NT2/D1 (cell line): ENCODE measurements at regions not wholly inside any gene's neighbourhood (a gene's known extent, or its start where the extent isn't known, plus 50 kb on each side); places are given as distances from the start of the nearest gene placed in this dataset.

Experiments used
- DNase-seq: peaks from one replicate; pipeline ENCODE4 v3.0.0-alpha.2; 2011; ENCODE audit warnings: low read depth, low spot score
- H3K27me3 ChIP-seq: 2 replicates; pipeline ENCODE4 v1.6.0; 2011; ENCODE audit warnings: mild to moderate bottlenecking; ENCODE audit not compliant: insufficient read length, insufficient read depth
- H3K36me3 ChIP-seq: 2 replicates; pipeline ENCODE4 v1.6.1; 2011; ENCODE audit warnings: mild to moderate bottlenecking, low read length, mixed read lengths; ENCODE audit not compliant: insufficient read depth, insufficient read length
- H3K4me1 ChIP-seq: 2 replicates; pipeline ENCODE4 v1.5.1; 2011; ENCODE audit not compliant: insufficient read depth, insufficient read length
- H3K4me3 ChIP-seq: 2 replicates; pipeline ENCODE4 v1.5.1; 2011; ENCODE audit warnings: low read depth; ENCODE audit not compliant: insufficient read length
- H3K9ac ChIP-seq: 2 replicates; pipeline ENCODE4 v1.6.0; 2011; ENCODE audit warnings: low read depth; ENCODE audit not compliant: insufficient read length
- H3K9me3 ChIP-seq: 2 replicates; pipeline ENCODE4 v1.5.1; 2011; ENCODE audit warnings: mild to moderate bottlenecking, low read length; ENCODE audit not compliant: insufficient read depth
- SUZ12 ChIP-seq: IDR thresholded peaks from 2 replicates; pipeline ENCODE4 v1.6.1; 2011; ENCODE audit not compliant: insufficient read length, insufficient read depth; ENCODE audit errors: extremely low read depth
- YY1 ChIP-seq: IDR thresholded peaks from 2 replicates; pipeline ENCODE4 v1.6.1; 2011; ENCODE audit not compliant: insufficient read length, insufficient read depth
- ZNF274 ChIP-seq: IDR thresholded peaks from 2 replicates; pipeline ENCODE4 v1.6.1; 2011; ENCODE audit warnings: mild to moderate bottlenecking, low read depth, low read length

DNA sequence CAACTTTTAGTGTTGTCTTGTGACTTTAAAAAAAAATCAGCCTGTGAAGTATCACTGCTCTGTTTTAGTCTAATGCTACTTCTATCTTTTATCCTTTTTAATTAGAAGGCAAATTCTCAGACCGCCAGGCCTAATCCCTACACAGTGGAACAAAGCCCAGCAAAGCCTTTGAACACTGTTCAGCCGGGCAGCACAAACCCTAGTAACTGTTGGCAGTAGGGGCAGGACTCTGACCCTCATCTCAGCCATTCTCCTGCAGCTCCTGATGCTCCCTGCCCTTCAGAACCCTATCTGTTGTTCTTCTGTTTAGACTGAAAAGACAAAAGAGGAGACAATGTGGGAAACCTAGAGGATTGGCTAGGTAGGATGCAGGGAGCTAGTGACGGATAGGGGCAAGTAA lies 78.0 kb upstream of the OTX2 start:
- no peaks in the 10 kb centered on the region for H3K4me1 ChIP-seq
- no peak overlapping the region for H3K9ac ChIP-seq
- no peaks in the 10 kb centered on the region for H3K27me3 ChIP-seq
- no peak for DNase-seq
- no peaks in the 10 kb centered on the region for H3K9me3 ChIP-seq
- no peak overlapping the region for H3K4me3 ChIP-seq
- no peaks in the 10 kb centered on the region for H3K36me3 ChIP-seq
- TF ChIP-seq SUZ12 (no peak), YY1 (no peak), ZNF274 (no peak)

DNA sequence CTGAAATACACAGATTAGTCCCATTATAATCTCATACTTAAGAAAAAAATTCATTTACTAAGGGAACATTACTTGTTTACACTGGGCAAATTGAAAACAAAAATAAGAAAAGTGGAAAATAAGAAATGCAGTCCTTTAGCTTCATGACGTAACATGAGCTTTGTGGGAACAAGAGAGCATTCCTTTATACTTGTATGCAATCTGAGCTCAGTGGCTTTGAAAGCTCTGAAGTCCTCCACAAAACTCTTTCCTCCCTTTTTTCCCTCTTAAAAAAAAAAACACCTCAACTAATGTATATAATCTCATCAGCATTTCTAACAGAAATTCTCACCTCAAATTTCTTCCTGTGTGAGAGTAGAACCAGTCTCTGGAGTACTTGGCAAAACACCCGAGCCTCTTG lies 76.9 kb upstream of the OTX2 start:
- Histone ChIP-seq H3K4me1 (no peaks in the 10 kb centered on the region), H3K36me3 (no peaks in the 10 kb centered on the region), H3K9ac (no peak overlapping the region), H3K9me3 (no peaks in the 10 kb centered on the region), H3K4me3 (no peak overlapping the region), H3K27me3 (no peaks in the 10 kb centered on the region)
- TF ChIP-seq YY1 (no peak), ZNF274 (no peak), SUZ12 (no peak)
- DNase-seq, result no peak

DNA sequence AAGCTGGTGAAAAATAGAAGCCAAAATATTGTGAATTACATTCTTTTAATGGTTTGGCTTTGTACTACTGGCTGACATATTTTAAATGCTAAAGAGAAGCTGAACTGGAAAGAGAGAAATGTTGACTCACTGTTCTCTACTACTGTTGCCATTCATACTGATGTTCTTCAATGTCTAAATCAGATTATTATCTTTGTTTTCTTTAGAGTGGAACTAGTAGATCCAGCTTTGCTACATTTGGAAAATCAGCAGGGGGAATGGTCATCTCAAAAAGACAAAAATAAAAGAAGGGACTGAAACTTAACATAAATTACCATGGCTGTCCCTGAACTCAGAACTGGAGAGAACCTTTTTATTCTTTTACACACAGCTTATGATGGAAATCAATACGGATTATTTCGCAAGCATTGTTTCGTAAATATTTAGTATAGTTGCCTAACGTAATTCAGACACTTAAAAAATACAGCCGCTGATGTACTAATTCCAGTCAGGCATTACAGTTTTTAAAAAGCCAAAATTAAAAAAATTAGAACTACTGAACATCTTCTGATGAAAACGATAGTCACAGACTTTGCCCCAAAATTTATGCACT lies 76.3 kb upstream of the OTX2 start:
- no peak for DNase-seq
- Histone ChIP-seq H3K36me3 (no peaks in the 10 kb centered on the region), H3K9ac (no peak overlapping the region), H3K27me3 (no peaks in the 10 kb centered on the region), H3K4me3 (no peak overlapping the region), H3K4me1 (no peaks in the 10 kb centered on the region), H3K9me3 (no peaks in the 10 kb centered on the region)
- no peak for TF ChIP-seq SUZ12
- no peak for TF ChIP-seq YY1
- TF ChIP-seq ZNF274, result no peak

DNA sequence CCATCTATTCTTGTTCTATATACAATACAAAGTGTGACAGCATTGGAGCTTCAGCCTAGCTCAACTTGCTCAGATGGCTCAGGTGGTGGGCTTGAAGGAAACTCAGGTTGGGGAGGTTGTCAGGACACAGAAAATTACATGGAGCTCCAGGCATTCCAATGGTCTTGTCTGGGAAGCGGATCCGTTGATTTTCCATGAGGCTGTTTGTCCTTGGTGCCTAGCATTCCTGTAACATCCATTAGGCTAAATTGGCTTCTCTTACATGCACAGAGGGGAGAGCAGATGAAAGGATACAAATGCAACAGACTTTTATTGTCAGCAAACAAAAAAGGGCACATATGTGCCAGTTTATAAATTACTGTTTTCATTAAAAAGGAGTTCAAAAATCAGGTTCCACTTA lies 75.5 kb upstream of the OTX2 start:
- H3K9me3 ChIP-seq, result no peaks in the 10 kb centered on the region
- H3K9ac ChIP-seq, result no peak overlapping the region
- no peaks in the 10 kb centered on the region for H3K27me3 ChIP-seq
- no peak for TF ChIP-seq YY1
- no peak for TF ChIP-seq ZNF274
- no peak for TF ChIP-seq SUZ12
- no peak overlapping the region for H3K4me3 ChIP-seq
- H3K36me3 ChIP-seq, result no peaks in the 10 kb centered on the region
- no peak for DNase-seq
- no peaks in the 10 kb centered on the region for H3K4me1 ChIP-seq

DNA sequence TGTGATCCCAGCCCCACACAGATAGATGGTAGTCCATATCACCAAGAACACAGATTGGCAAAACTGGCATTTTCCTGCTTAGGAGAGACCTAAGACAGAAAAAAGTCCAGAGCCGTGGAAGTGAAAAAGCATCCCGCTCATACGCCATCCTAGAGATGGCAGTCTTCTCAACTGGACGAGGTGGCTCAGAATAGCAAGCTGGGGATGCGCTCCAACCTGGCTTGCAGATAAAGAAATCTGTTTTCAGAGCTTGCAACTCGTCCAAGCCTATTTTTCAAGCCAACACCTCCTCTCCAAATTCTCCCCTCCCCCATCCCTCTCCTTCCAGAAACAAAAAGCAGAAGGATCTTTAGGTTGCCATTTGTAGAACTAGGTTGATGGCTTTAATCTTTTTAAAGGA lies 74.3 kb upstream of the OTX2 start:
- DNase-seq, result no peak

DNA sequence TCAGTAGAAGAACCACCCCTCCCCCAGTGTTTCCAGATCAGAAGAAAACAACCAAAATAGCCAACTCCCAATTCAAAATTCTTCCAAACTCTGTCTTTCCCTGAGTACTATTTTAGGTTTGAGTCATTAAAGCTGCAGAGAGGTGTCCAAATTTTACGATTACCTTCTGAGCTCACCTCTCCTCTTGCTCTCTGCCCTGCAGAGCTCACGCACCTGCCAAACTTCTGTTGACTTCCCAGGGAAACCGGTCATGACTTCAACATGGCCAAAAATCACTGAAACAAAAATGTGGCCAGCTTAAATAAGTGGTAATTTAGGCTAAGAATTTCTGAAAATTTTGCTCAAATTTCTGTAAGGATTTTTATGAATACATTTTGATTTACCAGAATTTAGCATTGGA lies 70.9 kb upstream of the OTX2 start:
- no peaks in the 10 kb centered on the region for H3K9me3 ChIP-seq
- TF ChIP-seq ZNF274 (no peak), YY1 (no peak), SUZ12 (no peak)
- no peak for DNase-seq

More for the DNA sequence above, 74.3 kb upstream of the OTX2 start:
- Histone ChIP-seq H3K4me3 (no peak overlapping the region), H3K4me1 (no peaks in the 10 kb centered on the region), H3K27me3 (no peaks in the 10 kb centered on the region), H3K9ac (no peak overlapping the region), H3K36me3 (no peaks in the 10 kb centered on the region), H3K9me3 (no peaks in the 10 kb centered on the region)
- no peak for TF ChIP-seq YY1
- no peak for TF ChIP-seq SUZ12
- no peak for TF ChIP-seq ZNF274

DNA sequence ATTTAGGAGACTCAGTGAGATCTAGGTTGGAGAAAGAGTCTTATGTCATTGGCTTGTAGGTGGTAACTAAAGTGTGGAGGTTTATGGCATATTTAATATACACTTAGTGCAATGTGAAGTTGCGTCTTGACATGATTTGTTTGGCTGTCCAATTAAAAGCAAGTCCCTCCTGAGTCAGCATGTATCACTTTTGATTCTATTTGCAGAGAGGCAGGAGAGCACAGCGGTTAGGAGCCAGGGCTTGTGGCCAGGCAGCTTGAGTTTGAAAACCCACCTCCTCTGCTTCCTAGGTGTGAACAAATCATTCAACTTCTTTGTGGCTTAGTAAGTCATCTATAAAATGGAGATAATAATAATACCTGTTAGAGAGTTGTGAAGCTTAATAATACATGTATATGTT lies 68.5 kb upstream of the OTX2 start:
- H3K9ac ChIP-seq, result no peak overlapping the region
- no peaks in the 10 kb centered on the region for H3K36me3 ChIP-seq
- no peak for DNase-seq
- no peak overlapping the region for H3K4me3 ChIP-seq
- TF ChIP-seq ZNF274 (no peak), YY1 (no peak), SUZ12 (no peak)
- H3K9me3 ChIP-seq, result no peaks in the 10 kb centered on the region
- no peaks in the 10 kb centered on the region for H3K27me3 ChIP-seq
- no peaks in the 10 kb centered on the region for H3K4me1 ChIP-seq

More for the DNA sequence above, 70.9 kb upstream of the OTX2 start:
- Histone ChIP-seq H3K9ac (no peak overlapping the region), H3K4me3 (no peak overlapping the region), H3K27me3 (no peaks in the 10 kb centered on the region), H3K4me1 (no peaks in the 10 kb centered on the region), H3K36me3 (no peaks in the 10 kb centered on the region)

DNA sequence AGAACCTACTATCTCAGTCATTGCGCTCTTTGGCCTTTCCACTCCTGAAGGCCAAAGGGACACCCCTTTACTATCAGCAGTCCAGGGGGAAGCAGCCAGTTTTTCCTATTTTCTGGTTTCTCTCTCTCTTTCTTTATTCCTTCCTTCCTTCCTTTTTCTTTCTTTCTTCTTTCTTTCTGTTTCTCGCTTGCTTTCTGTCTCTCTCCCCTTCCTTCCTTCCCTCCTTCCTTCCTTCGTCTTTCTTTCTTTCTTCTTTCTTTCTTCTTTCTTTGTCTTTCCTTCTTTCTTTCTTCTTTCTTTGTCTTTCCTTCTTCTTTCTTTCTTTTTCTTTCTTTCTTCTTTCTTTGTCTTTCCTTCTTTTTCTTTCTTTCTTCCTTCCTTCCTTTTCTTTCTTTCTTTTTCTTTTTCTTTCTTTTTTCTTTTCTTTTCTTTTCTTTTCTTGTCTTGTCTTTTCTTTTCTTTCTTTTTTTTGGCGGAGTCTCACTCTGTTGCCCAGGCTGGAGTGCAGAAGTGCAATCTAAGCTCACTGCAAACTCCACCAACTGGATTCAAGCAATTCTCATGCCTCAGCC lies 64.9 kb upstream of the OTX2 start:
- H3K4me3 ChIP-seq, result no peak overlapping the region
- no peak for DNase-seq
- no peaks in the 10 kb centered on the region for H3K9me3 ChIP-seq
- no peaks in the 10 kb centered on the region for H3K4me1 ChIP-seq
- H3K9ac ChIP-seq, result no peak overlapping the region
- H3K36me3 ChIP-seq, result no peaks in the 10 kb centered on the region
- TF ChIP-seq ZNF274 (no peak), SUZ12 (no peak)
- no peaks in the 10 kb centered on the region for H3K27me3 ChIP-seq
